Activated CD4-positive, alpha-beta T cell treated with anti-CD3 and anti-CD28 coated beads, Interleukin-2, amount 10 ng/mL, durations not matched to agents 7 days and 5 days (primary cell): ENCODE measurements at regions not wholly inside any gene's neighbourhood (a gene's known extent, or its start where the extent isn't known, plus 50 kb on each side); places are given as distances from the start of the nearest gene placed in this dataset.
"Not testable (repeated sequence)": the region's sequence is repeated elsewhere in the genome, so short reads cannot be mapped to it uniquely, and the experiment has no call there.

Source experiments
- CTCF ChIA-PET: fragments of 350-600 bp; sonication (Branson Sonifier 250); formaldehyde crosslinking; loops from one replicate; lab custom pipeline; 2021; ENCODE audit warnings: antibody characterized with exemption; lab: Charles Lee
- POLR2A ChIA-PET: fragments of 350-600 bp; sonication (Branson Sonifier 250); formaldehyde crosslinking; loops from one replicate; lab custom pipeline; 2021; ENCODE audit warnings: antibody characterized with exemption; lab: Charles Lee
- DNase-seq: peaks from one replicate; pipeline ENCODE4 v3.0.0-alpha.2; 2020
- H3K27ac Mint-ChIP-seq: one replicate; pipeline ENCODE4 v1.8.0; 2021; ENCODE audit warnings: mild to moderate bottlenecking, moderate library complexity, mixed read lengths
- H3K27me3 Mint-ChIP-seq: one replicate; pipeline ENCODE4 v1.8.0; 2021; ENCODE audit warnings: mixed read lengths
- H3K36me3 Mint-ChIP-seq: one replicate; pipeline ENCODE4 v1.8.0; 2021; ENCODE audit warnings: low read depth, mixed read lengths
- H3K4me1 Mint-ChIP-seq: one replicate; pipeline ENCODE4 v1.8.0; 2021; ENCODE audit warnings: mixed read lengths
- H3K4me3 Mint-ChIP-seq: one replicate; pipeline ENCODE4 v1.8.0; 2021; ENCODE audit warnings: mild to moderate bottlenecking, moderate library complexity, mixed read lengths
- H3K9me3 Mint-ChIP-seq: one replicate; pipeline ENCODE4 v1.8.0; 2021; ENCODE audit warnings: mixed read lengths

GRCh38 chr3:177394231-177395024 lies 197.1 kb upstream of the TBL1XR1 start:
- H3K4me1 Mint-ChIP-seq, H3K27me3 Mint-ChIP-seq, DNase-seq, H3K9me3 Mint-ChIP-seq, POLR2A ChIA-PET, CTCF ChIA-PET, H3K36me3 Mint-ChIP-seq: not testable (repeated sequence)
- Mint-ChIP-seq H3K27ac (peak overlapping the region; percentile 75), H3K4me3 (peak overlapping the region; percentile 48)

GRCh38 chr3:177396733-177397132 lies 199.5 kb upstream of the TBL1XR1 start:
- Mint-ChIP-seq H3K4me1 (peaks cover 5% of the 10 kb centered on the region), H3K9me3 (no peaks in the 10 kb centered on the region), H3K27ac (no peak overlapping the region), H3K36me3 (no peaks in the 10 kb centered on the region), H3K4me3 (no peak overlapping the region), H3K27me3 (no peaks in the 10 kb centered on the region)
- no peak for DNase-seq
- POLR2A ChIA-PET, result interaction anchor here (0.5 kb wide), 1 partner anchor 276 kb away, joined by 3 read pairs; no protein-coding TSS in a partner anchor
- CTCF ChIA-PET, result interaction anchor here (1.5 kb wide), 1 partner anchor 14 kb away, joined by 5 read pairs; no protein-coding TSS in a partner anchor

GRCh38 chr3:177401375-177401774 lies 204.1 kb upstream of the TBL1XR1 start:
- H3K27ac Mint-ChIP-seq, result no peak overlapping the region
- H3K36me3 Mint-ChIP-seq, result no peaks in the 10 kb centered on the region
- DNase-seq, result no peak
- H3K4me3 Mint-ChIP-seq, result no peak overlapping the region
- H3K27me3 Mint-ChIP-seq, result no peaks in the 10 kb centered on the region
- H3K4me1 Mint-ChIP-seq, result no peaks in the 10 kb centered on the region
- no peaks in the 10 kb centered on the region for H3K9me3 Mint-ChIP-seq
- POLR2A ChIA-PET, result no interaction called here
- CTCF ChIA-PET, result no interaction called here

GRCh38 chr3:177402533-177402932 lies 205.3 kb upstream of the TBL1XR1 start:
- Mint-ChIP-seq H3K4me1 (no peaks in the 10 kb centered on the region), H3K36me3 (no peaks in the 10 kb centered on the region), H3K9me3 (no peaks in the 10 kb centered on the region), H3K27ac (no peak overlapping the region), H3K4me3 (no peak overlapping the region), H3K27me3 (no peaks in the 10 kb centered on the region)
- DNase-seq, result no peak
- POLR2A ChIA-PET, result no interaction called here
- CTCF ChIA-PET, result no interaction called here

- H3K4me1 Mint-ChIP-seq, result no peaks in the 10 kb centered on the region
- H3K9me3 Mint-ChIP-seq, result no peaks in the 10 kb centered on the region
- no peaks in the 10 kb centered on the region for H3K27me3 Mint-ChIP-seq
- DNase-seq, result no peak
- H3K4me3 Mint-ChIP-seq, result no peak overlapping the region
- CTCF ChIA-PET, result interaction anchor here (1.0 kb wide), 1 partner anchor 209 kb away, joined by 3 read pairs; no protein-coding TSS in a partner anchor
- POLR2A ChIA-PET, result no interaction called here
- H3K27ac Mint-ChIP-seq, result no peak overlapping the region
- H3K36me3 Mint-ChIP-seq, result no peaks in the 10 kb centered on the region
These were observed 207.9 kb upstream of the TBL1XR1 start for GRCh38 chr3:177405191-177405672.

- DNase-seq, result peak; percentile 21
- Mint-ChIP-seq H3K4me1 (peaks cover 9% of the 10 kb centered on the region), H3K27me3 (no peaks in the 10 kb centered on the region), H3K36me3 (peaks cover 2% of the 10 kb centered on the region), H3K27ac (no peak overlapping the region), H3K9me3 (peaks cover 3% of the 10 kb centered on the region), H3K4me3 (no peak overlapping the region)
- CTCF ChIA-PET, result interaction anchor here (0.8 to 0.9 kb wide), 3 partner anchors 14 to 33 kb away, joined by 3 to 5 read pairs (median 4); no protein-coding TSS in a partner anchor
- POLR2A ChIA-PET, result no interaction called here
These were observed 213.4 kb upstream of the TBL1XR1 start for GRCh38 chr3:177410730-177411129.

GRCh38 chr3:177411201-177411600 lies 213.9 kb upstream of the TBL1XR1 start:
- Mint-ChIP-seq H3K4me1 (peaks cover 9% of the 10 kb centered on the region), H3K4me3 (no peak overlapping the region), H3K27me3 (no peaks in the 10 kb centered on the region), H3K36me3 (peaks cover 2% of the 10 kb centered on the region), H3K27ac (no peak overlapping the region), H3K9me3 (peaks cover 3% of the 10 kb centered on the region)
- ChIA-PET CTCF (interaction anchor here (0.8 kb wide), 1 partner anchor 32 kb away, joined by 3 read pairs; no protein-coding TSS in a partner anchor), POLR2A (no interaction called here)
- no peak for DNase-seq

- H3K27ac Mint-ChIP-seq, H3K9me3 Mint-ChIP-seq, CTCF ChIA-PET, POLR2A ChIA-PET, H3K27me3 Mint-ChIP-seq, DNase-seq, H3K4me1 Mint-ChIP-seq, H3K4me3 Mint-ChIP-seq, H3K36me3 Mint-ChIP-seq: not testable (repeated sequence)
These were observed 215.4 kb upstream of the TBL1XR1 start for GRCh38 chr3:177412677-177413170.

- H3K4me3 Mint-ChIP-seq, result no peak overlapping the region
- POLR2A ChIA-PET, result no interaction called here
These were observed 216.8 kb upstream of the TBL1XR1 start for GRCh38 chr3:177414093-177414492.

GRCh38 chr3:177418787-177419186 lies 221.5 kb upstream of the TBL1XR1 start:
- no peaks in the 10 kb centered on the region for H3K36me3 Mint-ChIP-seq
- ChIA-PET CTCF (no interaction called here), POLR2A (no interaction called here)
- no peak overlapping the region for H3K4me3 Mint-ChIP-seq
- no peaks in the 10 kb centered on the region for H3K27me3 Mint-ChIP-seq
- H3K9me3 Mint-ChIP-seq, result peaks cover 9% of the 10 kb centered on the region
- H3K27ac Mint-ChIP-seq, result no peak overlapping the region
- H3K4me1 Mint-ChIP-seq, result peaks cover 13% of the 10 kb centered on the region
- DNase-seq, result no peak

More at GRCh38 chr3:177414093-177414492, 216.8 kb upstream of the TBL1XR1 start:
- Mint-ChIP-seq H3K9me3 (peaks cover 5% of the 10 kb centered on the region), H3K27ac (no peak overlapping the region), H3K4me1 (peaks cover 13% of the 10 kb centered on the region), H3K27me3 (no peaks in the 10 kb centered on the region), H3K36me3 (peaks cover 2% of the 10 kb centered on the region)
- DNase-seq, result no peak
- CTCF ChIA-PET, result no interaction called here

GRCh38 chr3:177419904-177420601 lies 222.8 kb upstream of the TBL1XR1 start:
- Mint-ChIP-seq H3K36me3 (no peaks in the 10 kb centered on the region), H3K4me3 (no peak overlapping the region), H3K27me3 (no peaks in the 10 kb centered on the region), H3K27ac (no peak overlapping the region), H3K9me3 (peaks cover 6% of the 10 kb centered on the region), H3K4me1 (peaks cover 15% of the 10 kb centered on the region)
- no peak for DNase-seq
- CTCF ChIA-PET, result no interaction called here
- POLR2A ChIA-PET, result no interaction called here

GRCh38 chr3:177420651-177421480 lies 223.6 kb upstream of the TBL1XR1 start:
- ChIA-PET POLR2A (no interaction called here), CTCF (no interaction called here)
- peaks cover 17% of the 10 kb centered on the region for H3K4me1 Mint-ChIP-seq
- H3K9me3 Mint-ChIP-seq, result peaks cover 6% of the 10 kb centered on the region
- no peak for DNase-seq
- H3K27ac Mint-ChIP-seq, result no peak overlapping the region
- no peaks in the 10 kb centered on the region for H3K36me3 Mint-ChIP-seq
- no peaks in the 10 kb centered on the region for H3K27me3 Mint-ChIP-seq
- H3K4me3 Mint-ChIP-seq, result no peak overlapping the region
